PC-9 (cell line): ENCODE measurements at regions not wholly inside any gene's neighbourhood (a gene's known extent, or its start where the extent isn't known, plus 50 kb on each side); places are given as distances from the start of the nearest gene placed in this dataset.

ENCODE experiments used
- EZH2 ChIP-seq: fragments of 200-600 bp; sonication (generic); IDR thresholded peaks from 2 replicates; pipeline ENCODE4 v1.8.0; 2017; ENCODE audit warnings: antibody characterized with exemption, low read depth
- TF ChIP-seq, protein P1 (sequence below): fragments of 200-600 bp; sonication (generic); conservative IDR thresholded peaks from 2 replicates; pipeline ENCODE4 v1.6.1; 2017; ENCODE audit warnings: mixed run types, antibody characterized with exemption, mild to moderate bottlenecking, moderate library complexity

- TF ChIP-seq, protein P1, sequence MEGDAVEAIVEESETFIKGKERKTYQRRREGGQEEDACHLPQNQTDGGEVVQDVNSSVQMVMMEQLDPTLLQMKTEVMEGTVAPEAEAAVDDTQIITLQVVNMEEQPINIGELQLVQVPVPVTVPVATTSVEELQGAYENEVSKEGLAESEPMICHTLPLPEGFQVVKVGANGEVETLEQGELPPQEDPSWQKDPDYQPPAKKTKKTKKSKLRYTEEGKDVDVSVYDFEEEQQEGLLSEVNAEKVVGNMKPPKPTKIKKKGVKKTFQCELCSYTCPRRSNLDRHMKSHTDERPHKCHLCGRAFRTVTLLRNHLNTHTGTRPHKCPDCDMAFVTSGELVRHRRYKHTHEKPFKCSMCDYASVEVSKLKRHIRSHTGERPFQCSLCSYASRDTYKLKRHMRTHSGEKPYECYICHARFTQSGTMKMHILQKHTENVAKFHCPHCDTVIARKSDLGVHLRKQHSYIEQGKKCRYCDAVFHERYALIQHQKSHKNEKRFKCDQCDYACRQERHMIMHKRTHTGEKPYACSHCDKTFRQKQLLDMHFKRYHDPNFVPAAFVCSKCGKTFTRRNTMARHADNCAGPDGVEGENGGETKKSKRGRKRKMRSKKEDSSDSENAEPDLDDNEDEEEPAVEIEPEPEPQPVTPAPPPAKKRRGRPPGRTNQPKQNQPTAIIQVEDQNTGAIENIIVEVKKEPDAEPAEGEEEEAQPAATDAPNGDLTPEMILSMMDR = no peak
- no peak for TF ChIP-seq EZH2
These were observed 123.7 kb upstream of the HS3ST3A1 start for GRCh38 chr17:13725288-13725990.
